ENCODE measurements at regions not wholly inside any gene's neighbourhood (a gene's known extent, or its start where the extent isn't known, plus 50 kb on each side); places are given as distances from the start of the nearest gene placed in this dataset.

DNA sequence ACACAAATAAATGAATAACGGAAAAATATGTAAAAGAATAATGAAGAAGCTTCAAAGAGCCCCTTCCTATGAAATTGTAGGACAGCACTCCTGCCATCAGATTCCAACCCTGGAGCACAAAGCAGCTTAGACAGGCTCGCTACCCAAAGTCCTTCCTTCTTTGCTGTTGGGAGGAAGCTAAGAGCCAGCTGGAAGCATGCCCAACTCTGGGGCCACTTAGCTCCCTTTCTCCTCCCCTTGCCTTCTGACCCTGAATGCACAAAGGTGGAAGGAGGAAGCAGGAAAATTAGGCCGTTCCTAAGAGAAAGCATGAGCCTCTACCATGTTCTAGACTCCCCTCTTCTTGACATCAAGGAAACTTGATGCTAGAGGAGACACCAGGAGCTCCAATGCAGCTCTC, 700.8 kb downstream of the RNF144A start:
- no peak overlapping the region for H3K27ac ChIP-seq
- no peaks in the 10 kb centered on the region for H3K27me3 ChIP-seq (ENCODE audit: control insufficient read depth, insufficient read depth, low read length)
- TF ChIP-seq, protein P1, sequence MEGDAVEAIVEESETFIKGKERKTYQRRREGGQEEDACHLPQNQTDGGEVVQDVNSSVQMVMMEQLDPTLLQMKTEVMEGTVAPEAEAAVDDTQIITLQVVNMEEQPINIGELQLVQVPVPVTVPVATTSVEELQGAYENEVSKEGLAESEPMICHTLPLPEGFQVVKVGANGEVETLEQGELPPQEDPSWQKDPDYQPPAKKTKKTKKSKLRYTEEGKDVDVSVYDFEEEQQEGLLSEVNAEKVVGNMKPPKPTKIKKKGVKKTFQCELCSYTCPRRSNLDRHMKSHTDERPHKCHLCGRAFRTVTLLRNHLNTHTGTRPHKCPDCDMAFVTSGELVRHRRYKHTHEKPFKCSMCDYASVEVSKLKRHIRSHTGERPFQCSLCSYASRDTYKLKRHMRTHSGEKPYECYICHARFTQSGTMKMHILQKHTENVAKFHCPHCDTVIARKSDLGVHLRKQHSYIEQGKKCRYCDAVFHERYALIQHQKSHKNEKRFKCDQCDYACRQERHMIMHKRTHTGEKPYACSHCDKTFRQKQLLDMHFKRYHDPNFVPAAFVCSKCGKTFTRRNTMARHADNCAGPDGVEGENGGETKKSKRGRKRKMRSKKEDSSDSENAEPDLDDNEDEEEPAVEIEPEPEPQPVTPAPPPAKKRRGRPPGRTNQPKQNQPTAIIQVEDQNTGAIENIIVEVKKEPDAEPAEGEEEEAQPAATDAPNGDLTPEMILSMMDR (IDR thresholded peaks at IDR 0.05), result no peak
- H2AFZ ChIP-seq, result no peak overlapping the region
- H3K9me3 ChIP-seq (ENCODE audit: control insufficient read depth, low read length), result no peaks in the 10 kb centered on the region
- no peak overlapping the region for H3K4me2 ChIP-seq (ENCODE audit: low read length)
- no peak overlapping the region for H3K9ac ChIP-seq
- no peaks in the 10 kb centered on the region for H3K36me3 ChIP-seq (ENCODE audit: control insufficient read depth, insufficient read depth, low read length)
- no peak overlapping the region for H3K4me3 ChIP-seq (ENCODE audit: low read depth, low read length)
- H3K79me2 ChIP-seq, result no peaks in the 10 kb centered on the region
- H3K4me1 ChIP-seq, result no peaks in the 10 kb centered on the region

DNA sequence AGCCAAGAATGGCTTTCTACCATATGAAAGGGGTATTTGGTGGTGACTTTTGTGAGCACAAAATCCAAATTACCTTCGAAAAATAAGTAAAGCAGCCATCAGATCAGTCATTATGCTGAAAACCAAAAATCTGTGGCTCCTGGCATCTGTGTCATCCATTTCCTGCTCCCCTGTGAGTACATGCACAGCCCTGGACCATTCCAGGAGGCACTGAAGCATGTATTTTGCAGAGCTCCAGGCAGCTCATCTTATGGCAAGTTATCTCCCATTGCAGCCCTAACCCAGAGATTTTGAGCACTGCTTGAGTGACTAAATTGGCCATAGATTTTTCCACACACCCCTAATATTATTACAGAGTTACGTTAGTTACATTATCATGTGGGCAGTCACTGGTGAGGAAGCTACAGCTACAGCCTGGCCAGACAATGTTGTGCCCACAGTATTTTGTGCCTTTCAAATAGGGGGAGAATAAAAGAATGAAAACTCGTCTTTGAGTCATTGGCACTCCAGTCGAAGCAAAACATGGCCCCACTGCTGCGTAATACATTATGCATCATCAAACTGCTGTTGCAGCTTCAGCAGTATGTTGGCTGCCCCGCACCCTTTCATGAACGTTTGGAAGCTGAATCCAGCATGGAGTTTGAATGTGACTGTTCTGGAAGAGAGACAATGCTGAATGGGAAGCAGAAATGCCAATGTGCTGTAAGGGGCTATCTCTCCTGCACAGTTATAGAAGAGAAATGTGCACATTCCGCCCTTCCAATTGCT, 702.2 kb downstream of the RNF144A start:
- Histone ChIP-seq H3K9ac (no peak overlapping the region), H3K9me3 (ENCODE audit: control insufficient read depth, low read length) (no peaks in the 10 kb centered on the region), H3K36me3 (ENCODE audit: control insufficient read depth, insufficient read depth, low read length) (no peaks in the 10 kb centered on the region), H3K27ac (no peak overlapping the region), H3K4me1 (no peaks in the 10 kb centered on the region), H2AFZ (no peak overlapping the region), H3K27me3 (ENCODE audit: control insufficient read depth, insufficient read depth, low read length) (no peaks in the 10 kb centered on the region), H3K79me2 (no peaks in the 10 kb centered on the region), H3K4me2 (ENCODE audit: low read length) (no peak overlapping the region), H3K4me3 (ENCODE audit: low read depth, low read length) (no peak overlapping the region)
- TF ChIP-seq, protein P1 (IDR thresholded peaks at IDR 0.05), result no peak

DNA sequence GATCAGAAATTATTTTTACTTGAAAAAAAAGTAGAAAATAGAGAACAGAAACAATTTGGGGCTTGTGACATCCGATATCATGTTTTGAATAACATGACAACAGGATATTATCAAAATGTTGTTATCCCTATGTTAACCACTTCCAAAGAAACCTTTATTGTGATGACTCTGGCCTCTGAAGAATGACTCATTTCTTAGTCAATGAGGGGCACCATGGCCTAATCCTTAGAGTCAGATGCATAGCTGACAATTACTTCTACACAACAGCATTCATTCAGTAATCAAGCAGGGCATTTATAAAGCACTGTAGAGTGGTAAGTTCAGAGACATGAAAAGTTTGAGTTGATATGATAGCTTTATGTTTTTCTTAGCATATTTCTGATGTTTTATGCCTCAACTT, 703.0 kb downstream of the RNF144A start:
- TF ChIP-seq, protein P1 (IDR thresholded peaks at IDR 0.05), result no peak
- H3K4me3 ChIP-seq (ENCODE audit: low read depth, low read length), result no peak overlapping the region
- H3K9me3 ChIP-seq (ENCODE audit: control insufficient read depth, low read length), result no peaks in the 10 kb centered on the region
- H3K27ac ChIP-seq, result no peak overlapping the region
- no peaks in the 10 kb centered on the region for H3K36me3 ChIP-seq (ENCODE audit: control insufficient read depth, insufficient read depth, low read length)
- no peak overlapping the region for H2AFZ ChIP-seq
- no peaks in the 10 kb centered on the region for H3K4me1 ChIP-seq
- H3K4me2 ChIP-seq (ENCODE audit: low read length), result no peak overlapping the region
- H3K27me3 ChIP-seq (ENCODE audit: control insufficient read depth, insufficient read depth, low read length), result no peaks in the 10 kb centered on the region
- H3K79me2 ChIP-seq, result no peaks in the 10 kb centered on the region
- H3K9ac ChIP-seq, result no peak overlapping the region

DNA sequence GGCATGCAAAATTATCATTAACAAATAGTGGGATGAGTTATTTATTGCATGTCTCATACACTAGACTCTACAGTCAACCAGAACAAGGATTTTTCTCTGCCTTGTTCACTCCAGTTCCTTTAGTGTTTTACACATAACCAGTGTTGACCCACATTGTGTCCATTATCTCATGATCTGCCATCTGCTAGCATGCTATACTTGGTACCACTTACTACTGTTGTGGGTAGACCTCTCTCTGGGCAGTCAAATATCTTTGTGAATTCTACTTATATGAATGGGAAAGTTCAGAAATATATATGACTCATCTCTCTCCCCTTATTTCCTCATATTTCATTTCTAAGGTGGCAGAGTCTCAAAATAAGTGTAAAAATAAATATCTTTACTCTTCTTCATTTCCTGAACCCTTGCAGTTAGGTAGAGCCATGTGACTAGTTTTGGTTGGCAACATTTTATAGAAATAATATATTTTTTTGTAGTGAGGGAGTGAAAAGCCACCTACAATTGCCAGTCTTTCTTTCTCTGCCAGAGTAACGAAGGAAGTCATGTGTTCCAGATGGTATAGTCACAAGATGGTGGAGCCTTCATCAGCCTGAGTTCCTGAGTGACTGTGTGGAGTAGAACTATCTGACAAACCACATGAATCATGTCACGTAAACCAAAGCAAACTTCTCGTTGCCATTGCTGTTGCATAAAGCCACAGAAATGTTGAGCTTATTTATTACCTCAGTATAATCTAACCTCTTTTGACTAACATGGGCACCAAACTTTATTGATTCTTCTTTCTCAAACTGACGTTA, 704.0 kb downstream of the RNF144A start:
- Histone ChIP-seq H3K4me2 (ENCODE audit: low read length) (no peak overlapping the region), H3K9ac (no peak overlapping the region), H3K27me3 (ENCODE audit: control insufficient read depth, insufficient read depth, low read length) (no peaks in the 10 kb centered on the region), H3K36me3 (ENCODE audit: control insufficient read depth, insufficient read depth, low read length) (no peaks in the 10 kb centered on the region), H3K4me1 (no peaks in the 10 kb centered on the region), H3K4me3 (ENCODE audit: low read depth, low read length) (no peak overlapping the region), H3K79me2 (no peaks in the 10 kb centered on the region), H3K9me3 (ENCODE audit: control insufficient read depth, low read length) (no peaks in the 10 kb centered on the region), H2AFZ (no peak overlapping the region), H3K27ac (no peak overlapping the region)
- TF ChIP-seq, protein P1 (IDR thresholded peaks at IDR 0.05), result no peak

All from parathyroid adenoma (tissue), 2 donors.